HEK293T (cell line): ENCODE measurements at regions not wholly inside any gene's neighbourhood (a gene's known extent, or its start where the extent isn't known, plus 50 kb on each side); places are given as distances from the start of the nearest gene placed in this dataset.
"Not testable (repeated sequence)": the region's sequence is repeated elsewhere in the genome, so short reads cannot be mapped to it uniquely, and the experiment has no call there.

Experiments used
- CTCF ChIA-PET: fragments of 350-600 bp; formaldehyde crosslinking; extraction: SDS; loops from one replicate; lab custom pipeline; 2021; ENCODE audit warnings: antibody characterized with exemption, inconsistent platforms; lab: Yijun Ruan, JAX
- POLR2A ChIA-PET: fragments of 350-600 bp; formaldehyde crosslinking; extraction: SDS; loops from one replicate; lab custom pipeline; 2020; ENCODE audit warnings: antibody characterized with exemption, inconsistent platforms; lab: Yijun Ruan, JAX
- DNase-seq: peaks from one replicate; pipeline ENCODE4 v3.0.0; 2012; ENCODE audit warnings: mixed read lengths; ENCODE audit errors: extremely low spot score
- ARNT ChIP-seq: fragments of 450-650 bp; IDR thresholded peaks from 2 replicates; pipeline ENCODE4 v1.6.1; 2017; ENCODE audit warnings: mild to moderate bottlenecking
- BHLHE40 ChIP-seq: fragments of 450-650 bp; IDR thresholded peaks from 2 replicates; pipeline ENCODE4 v1.6.1; 2016; ENCODE audit warnings: mild to moderate bottlenecking, moderate library complexity, borderline replicate concordance
- CTBP1 ChIP-seq: fragments of 450-650 bp; IDR thresholded peaks from 2 replicates; pipeline ENCODE4 v1.6.1; 2016; ENCODE audit warnings: borderline replicate concordance
- ELF4 ChIP-seq: fragments of 450-650 bp; IDR thresholded peaks from 2 replicates; pipeline ENCODE4 v1.6.1; 2017; ENCODE audit warnings: antibody characterized with exemption
- FOXA1 ChIP-seq: fragments of 450-650 bp; IDR thresholded peaks from 2 replicates; pipeline ENCODE4 v1.6.1; 2016; ENCODE audit warnings: mild to moderate bottlenecking
- FOXK2 ChIP-seq: fragments of 450-650 bp; IDR thresholded peaks from 2 replicates; pipeline ENCODE4 v1.6.1; 2016; ENCODE audit warnings: mild to moderate bottlenecking
- FOXM1 ChIP-seq: fragments of 450-650 bp; IDR thresholded peaks from 2 replicates; pipeline ENCODE4 v1.6.1; 2017; ENCODE audit warnings: mild to moderate bottlenecking, borderline replicate concordance
- HDGF ChIP-seq: fragments of 450-650 bp; IDR thresholded peaks from 2 replicates; pipeline ENCODE4 v1.6.1; 2017; ENCODE audit warnings: antibody characterized with exemption, borderline replicate concordance
- L3MBTL2 ChIP-seq: fragments of 450-650 bp; conservative IDR thresholded peaks from 2 replicates; pipeline ENCODE4 v1.6.1; 2016; ENCODE audit warnings: mild to moderate bottlenecking
- LEF1 ChIP-seq: fragments of 450-650 bp; IDR thresholded peaks from 2 replicates; pipeline ENCODE4 v1.6.1; 2017; ENCODE audit warnings: mild to moderate bottlenecking, borderline replicate concordance
- NFRKB ChIP-seq: fragments of 450-650 bp; IDR thresholded peaks from 2 replicates; pipeline ENCODE4 v1.6.1; 2016; ENCODE audit warnings: mild to moderate bottlenecking, moderate library complexity
- PKNOX1 ChIP-seq: fragments of 450-650 bp; IDR thresholded peaks from 2 replicates; pipeline ENCODE4 v1.6.1; 2016
- SP1 ChIP-seq: fragments of 450-650 bp; IDR thresholded peaks from 2 replicates; pipeline ENCODE4 v1.6.1; 2017
- SUZ12 ChIP-seq: fragments of 450-650 bp; IDR thresholded peaks from 2 replicates; pipeline ENCODE4 v1.6.1; 2016; ENCODE audit warnings: mild to moderate bottlenecking
- TARDBP ChIP-seq: fragments of 450-650 bp; IDR thresholded peaks from 2 replicates; pipeline ENCODE4 v1.6.1; 2016
- ZNF384 ChIP-seq: fragments of 450-650 bp; IDR thresholded peaks from 2 replicates; pipeline ENCODE4 v1.6.1; 2016

GRCh38 chr6:48535582-48536009 lies 424.6 kb upstream of the PTCHD4 start:
- no peak for DNase-seq
- CTCF ChIA-PET: interaction anchor here (1.0 kb wide), 1 partner anchor 26 kb away, joined by 3 read pairs; no protein-coding TSS in a partner anchor
- POLR2A ChIA-PET: no interaction called here
- no peak for TF ChIP-seq ARNT
- TF ChIP-seq SUZ12: no peak
- TF ChIP-seq FOXK2: no peak
- no peak for TF ChIP-seq NFRKB
- no peak for TF ChIP-seq PKNOX1
- TF ChIP-seq SP1: no peak
- no peak for TF ChIP-seq ELF4
- no peak for TF ChIP-seq FOXA1
- TF ChIP-seq ZNF384: no peak
- TF ChIP-seq TARDBP: no peak
- TF ChIP-seq LEF1: no peak
- no peak for TF ChIP-seq FOXM1
- no peak for TF ChIP-seq BHLHE40
- TF ChIP-seq L3MBTL2: no peak
- TF ChIP-seq CTBP1: no peak
- TF ChIP-seq HDGF: no peak

GRCh38 chr6:48530978-48531377 lies 420.0 kb upstream of the PTCHD4 start:
- POLR2A ChIA-PET, DNase-seq: not testable (repeated sequence)
- CTCF ChIA-PET: interaction anchor here (0.6 kb wide), 1 partner anchor 472 kb away, joined by 3 read pairs; no protein-coding TSS in a partner anchor

- ChIA-PET POLR2A (no interaction called here), CTCF (no interaction called here)
- TF ChIP-seq L3MBTL2: no peak
- TF ChIP-seq NFRKB: no peak
- TF ChIP-seq BHLHE40: no peak
- TF ChIP-seq LEF1: no peak
- no peak for TF ChIP-seq PKNOX1
- TF ChIP-seq HDGF: no peak
- TF ChIP-seq FOXA1: no peak
- TF ChIP-seq SUZ12: no peak
- TF ChIP-seq TARDBP: no peak
- no peak for TF ChIP-seq ZNF384
- TF ChIP-seq ARNT: no peak
- TF ChIP-seq FOXK2: no peak
- no peak for TF ChIP-seq SP1
- no peak for TF ChIP-seq ELF4
- TF ChIP-seq FOXM1: no peak
- DNase-seq: no peak
These were observed 414.9 kb upstream of the PTCHD4 start for GRCh38 chr6:48525849-48526248.

- ChIA-PET CTCF (no interaction called here), POLR2A (no interaction called here)
- DNase-seq: no peak
- TF ChIP-seq CTBP1 (no peak), FOXA1 (no peak), FOXK2 (no peak), LEF1 (no peak), ARNT (no peak), L3MBTL2 (no peak), HDGF (no peak), SUZ12 (no peak), PKNOX1 (no peak), TARDBP (no peak), BHLHE40 (no peak), ELF4 (no peak), NFRKB (no peak), SP1 (no peak), FOXM1 (no peak), ZNF384 (no peak)
These were observed 410.0 kb upstream of the PTCHD4 start for GRCh38 chr6:48520951-48521350.

GRCh38 chr6:48512390-48512789 lies 401.4 kb upstream of the PTCHD4 start:
- DNase-seq: no peak
- TF ChIP-seq BHLHE40 (no peak), ZNF384 (no peak), FOXK2 (no peak), SUZ12 (no peak), SP1 (no peak), NFRKB (no peak), FOXM1 (no peak), ARNT (no peak), TARDBP (no peak), FOXA1 (no peak), ELF4 (no peak)
- POLR2A ChIA-PET: no interaction called here
- CTCF ChIA-PET: no interaction called here

GRCh38 chr6:48511378-48511777 lies 400.4 kb upstream of the PTCHD4 start:
- no peak for TF ChIP-seq FOXM1
- no peak for TF ChIP-seq NFRKB
- no peak for TF ChIP-seq SP1
- no peak for TF ChIP-seq ELF4
- TF ChIP-seq ZNF384: no peak
- no peak for TF ChIP-seq HDGF
- no peak for TF ChIP-seq FOXA1
- no peak for TF ChIP-seq TARDBP
- TF ChIP-seq PKNOX1: no peak
- TF ChIP-seq BHLHE40: no peak
- ChIA-PET CTCF (no interaction called here), POLR2A (no interaction called here)
- no peak for DNase-seq
